Muscle layer of duodenum (tissue), 2 donors: ENCODE measurements at regions not wholly inside any gene's neighbourhood (a gene's known extent, or its start where the extent isn't known, plus 50 kb on each side); places are given as distances from the start of the nearest gene placed in this dataset.

ENCODE experiments used
- H3K27ac ChIP-seq: one replicate; pipeline ENCODE4 v1.7.0; 2013; ENCODE audit warnings: mild to moderate bottlenecking, low read length
- H3K27me3 ChIP-seq: one replicate; pipeline ENCODE4 v1.7.0; 2013; ENCODE audit warnings: low read depth, mild to moderate bottlenecking, control low read depth, low read length
- H3K36me3 ChIP-seq, 2 donors: one replicate each; pipeline ENCODE4 v1.7.0; 2013; ENCODE audit warnings: low read length in 2 of 2, control low read depth in 1 of 2, mild to moderate bottlenecking in 1 of 2; ENCODE audit not compliant: insufficient read depth in 2 of 2, control insufficient read depth in 1 of 2
- H3K4me1 ChIP-seq, 2 donors: one replicate each; pipeline ENCODE4 v1.7.0; 2013; ENCODE audit warnings: low read length in 2 of 2, mild to moderate bottlenecking in 2 of 2, control low read depth in 1 of 2, moderate library complexity in 1 of 2; ENCODE audit not compliant: insufficient read depth in 2 of 2, control insufficient read depth in 1 of 2
- H3K4me3 ChIP-seq, 2 donors: one replicate each; pipeline ENCODE4 v1.7.0; 2013; ENCODE audit warnings: low read length in 2 of 2, low read depth in 1 of 2, mild to moderate bottlenecking in 1 of 2
- H3K9me3 ChIP-seq, 2 donors: one replicate each; pipeline ENCODE4 v1.7.0; 2013; ENCODE audit warnings: low read length in 2 of 2, control low read depth in 1 of 2, mild to moderate bottlenecking in 1 of 2; ENCODE audit not compliant: control insufficient read depth in 1 of 2
- donor health status: healthy.

GRCh38 chr18:42586601-42587000 is 528.9 kb downstream of the RIT2 start:
- no peak overlapping the region for H3K4me3 ChIP-seq
- H3K4me1 ChIP-seq, result no peaks in the 10 kb centered on the region
- H3K27me3 ChIP-seq, result no peaks in the 10 kb centered on the region
- H3K27ac ChIP-seq, result no peak overlapping the region
- H3K9me3 ChIP-seq, result no peaks in the 10 kb centered on the region
- no peaks in the 10 kb centered on the region for H3K36me3 ChIP-seq

- H3K4me3 ChIP-seq, result no peak overlapping the region
- H3K27me3 ChIP-seq, result no peaks in the 10 kb centered on the region
- H3K27ac ChIP-seq, result no peak overlapping the region
- no peaks in the 10 kb centered on the region for H3K9me3 ChIP-seq
- H3K36me3 ChIP-seq, result no peaks in the 10 kb centered on the region
- H3K4me1 ChIP-seq, result no peaks in the 10 kb centered on the region
Observed at GRCh38 chr18:42588786-42589185, 526.7 kb downstream of the RIT2 start.

- no peaks in the 10 kb centered on the region for H3K27me3 ChIP-seq
- no peaks in the 10 kb centered on the region for H3K36me3 ChIP-seq
- H3K9me3 ChIP-seq, result no peaks in the 10 kb centered on the region
- no peaks in the 10 kb centered on the region for H3K4me1 ChIP-seq
- H3K4me3 ChIP-seq, result no peak overlapping the region
- no peak overlapping the region for H3K27ac ChIP-seq
Observed at GRCh38 chr18:42604820-42605219, 510.7 kb downstream of the RIT2 start.

GRCh38 chr18:42606886-42607495 is 508.5 kb downstream of the RIT2 start:
- H3K4me3 ChIP-seq, result no peak overlapping the region
- H3K36me3 ChIP-seq, result no peaks in the 10 kb centered on the region
- H3K27me3 ChIP-seq, result no peaks in the 10 kb centered on the region
- no peaks in the 10 kb centered on the region for H3K4me1 ChIP-seq
- no peak overlapping the region for H3K27ac ChIP-seq
- no peaks in the 10 kb centered on the region for H3K9me3 ChIP-seq

- Histone ChIP-seq H3K4me1 (no peaks in the 10 kb centered on the region), H3K4me3 (no peak overlapping the region), H3K27ac (no peak overlapping the region)
Observed at GRCh38 chr18:42611134-42611533, 504.4 kb downstream of the RIT2 start.

GRCh38 chr18:42614619-42615293 is 500.7 kb downstream of the RIT2 start:
- Histone ChIP-seq H3K4me1 (no peaks in the 10 kb centered on the region), H3K27ac (no peak overlapping the region), H3K9me3 (no peaks in the 10 kb centered on the region), H3K36me3 (no peaks in the 10 kb centered on the region), H3K4me3 (no peak overlapping the region), H3K27me3 (no peaks in the 10 kb centered on the region)

More at GRCh38 chr18:42611134-42611533, 504.4 kb downstream of the RIT2 start:
- no peaks in the 10 kb centered on the region for H3K36me3 ChIP-seq
- no peaks in the 10 kb centered on the region for H3K27me3 ChIP-seq
- H3K9me3 ChIP-seq, result no peaks in the 10 kb centered on the region

GRCh38 chr18:42617221-42617620 is 498.3 kb downstream of the RIT2 start:
- H3K36me3 ChIP-seq, result no peaks in the 10 kb centered on the region
- H3K27ac ChIP-seq, result no peak overlapping the region
- H3K4me3 ChIP-seq, result no peak overlapping the region
- no peaks in the 10 kb centered on the region for H3K9me3 ChIP-seq
- no peaks in the 10 kb centered on the region for H3K4me1 ChIP-seq
- no peaks in the 10 kb centered on the region for H3K27me3 ChIP-seq

GRCh38 chr18:42619771-42620170 is 495.7 kb downstream of the RIT2 start:
- Histone ChIP-seq H3K27me3 (no peaks in the 10 kb centered on the region), H3K27ac (no peak overlapping the region), H3K9me3 (no peaks in the 10 kb centered on the region), H3K4me3 (no peak overlapping the region), H3K36me3 (no peaks in the 10 kb centered on the region), H3K4me1 (no peaks in the 10 kb centered on the region)

- no peaks in the 10 kb centered on the region for H3K27me3 ChIP-seq
- no peaks in the 10 kb centered on the region for H3K9me3 ChIP-seq
Observed at GRCh38 chr18:42620657-42621056, 494.8 kb downstream of the RIT2 start.

GRCh38 chr18:42623935-42624334 is 491.6 kb downstream of the RIT2 start:
- no peak overlapping the region for H3K27ac ChIP-seq
- no peak overlapping the region for H3K4me3 ChIP-seq
- H3K36me3 ChIP-seq, result no peaks in the 10 kb centered on the region
- no peaks in the 10 kb centered on the region for H3K4me1 ChIP-seq
- H3K27me3 ChIP-seq, result no peaks in the 10 kb centered on the region
- H3K9me3 ChIP-seq, result no peaks in the 10 kb centered on the region

More at GRCh38 chr18:42620657-42621056, 494.8 kb downstream of the RIT2 start:
- Histone ChIP-seq H3K4me3 (no peak overlapping the region), H3K27ac (no peak overlapping the region), H3K4me1 (no peaks in the 10 kb centered on the region), H3K36me3 (no peaks in the 10 kb centered on the region)

- Histone ChIP-seq H3K4me3 (no peak overlapping the region), H3K4me1 (no peaks in the 10 kb centered on the region), H3K36me3 (no peaks in the 10 kb centered on the region), H3K27me3 (no peaks in the 10 kb centered on the region), H3K9me3 (no peaks in the 10 kb centered on the region), H3K27ac (no peak overlapping the region)
Observed at GRCh38 chr18:42632801-42633200, 482.7 kb downstream of the RIT2 start.
